LHCN-M2 (cell line): ENCODE measurements at regions not wholly inside any gene's neighbourhood (a gene's known extent, or its start where the extent isn't known, plus 50 kb on each side); places are given as distances from the start of the nearest gene placed in this dataset.

Source experiments
- DNase-seq: peaks from one replicate; pipeline ENCODE4 v3.0.0-alpha.2; 2012; ENCODE audit warnings: low read depth

DNA sequence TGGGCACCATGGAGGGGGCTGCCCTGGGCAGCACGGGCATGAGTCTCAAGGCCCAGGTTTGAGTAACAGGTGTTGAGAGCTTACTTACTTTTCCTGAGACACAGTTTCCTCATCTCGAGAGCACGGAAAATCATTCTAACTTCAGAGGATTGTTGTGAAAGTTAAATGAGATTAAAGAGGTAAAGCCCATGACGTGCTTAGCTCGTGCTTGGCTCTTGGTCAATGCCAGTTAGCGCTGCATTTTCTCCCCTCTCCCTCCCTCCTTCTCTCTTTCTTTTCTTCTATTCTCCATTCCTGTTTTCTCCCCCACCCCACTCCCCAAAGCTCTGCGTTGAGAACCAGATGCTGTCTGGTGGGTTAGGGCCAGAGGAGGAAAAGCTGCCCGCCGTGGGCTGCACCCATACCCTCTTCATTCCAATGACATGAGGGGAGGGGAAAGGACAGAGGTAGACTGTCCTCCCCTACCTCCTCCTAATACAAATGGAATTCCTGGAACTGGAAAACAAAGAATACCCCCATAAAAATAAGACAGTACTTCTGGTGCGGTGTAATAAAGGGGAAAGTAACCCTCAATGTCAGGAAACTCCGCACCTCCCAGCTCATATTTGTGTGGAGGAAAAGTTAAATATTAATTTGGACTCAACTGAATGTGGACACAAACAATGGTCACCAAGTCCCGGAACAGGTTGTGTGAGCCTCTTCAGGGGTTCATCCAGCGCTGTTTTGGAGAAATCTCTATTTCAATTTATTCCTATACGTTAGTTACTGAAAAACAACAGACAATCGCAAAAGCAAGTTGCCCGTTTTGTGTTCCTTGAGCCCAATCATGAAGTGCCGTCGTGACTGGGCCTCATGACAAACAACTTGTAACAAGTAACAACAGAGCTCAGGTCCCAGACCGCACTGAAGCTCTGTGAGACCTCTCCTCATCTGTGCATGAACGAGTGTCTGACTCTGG lies 54.8 kb upstream of the B3GAT1 start:
- DNase-seq: no peak

DNA sequence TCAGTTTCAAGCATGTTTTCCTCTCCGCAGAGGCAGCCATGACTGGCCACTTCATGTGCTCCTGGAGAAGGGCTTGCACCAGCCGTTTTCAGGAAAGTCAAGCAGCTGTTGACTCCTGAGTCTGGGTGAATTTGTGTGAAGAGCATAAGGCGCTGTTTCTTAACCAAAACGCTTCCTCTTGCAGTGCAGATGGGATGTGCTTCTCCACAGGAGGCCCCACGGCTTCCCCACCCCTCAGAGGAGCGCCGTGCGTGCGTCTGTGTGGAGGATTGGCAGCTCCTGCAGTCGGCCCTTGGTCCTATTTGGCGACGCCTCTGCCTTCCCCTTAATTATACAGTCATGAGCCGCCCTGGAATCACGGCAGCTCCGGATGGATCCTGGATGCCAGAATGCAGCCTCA lies 54.1 kb upstream of the B3GAT1 start:
- DNase-seq: no peak

DNA sequence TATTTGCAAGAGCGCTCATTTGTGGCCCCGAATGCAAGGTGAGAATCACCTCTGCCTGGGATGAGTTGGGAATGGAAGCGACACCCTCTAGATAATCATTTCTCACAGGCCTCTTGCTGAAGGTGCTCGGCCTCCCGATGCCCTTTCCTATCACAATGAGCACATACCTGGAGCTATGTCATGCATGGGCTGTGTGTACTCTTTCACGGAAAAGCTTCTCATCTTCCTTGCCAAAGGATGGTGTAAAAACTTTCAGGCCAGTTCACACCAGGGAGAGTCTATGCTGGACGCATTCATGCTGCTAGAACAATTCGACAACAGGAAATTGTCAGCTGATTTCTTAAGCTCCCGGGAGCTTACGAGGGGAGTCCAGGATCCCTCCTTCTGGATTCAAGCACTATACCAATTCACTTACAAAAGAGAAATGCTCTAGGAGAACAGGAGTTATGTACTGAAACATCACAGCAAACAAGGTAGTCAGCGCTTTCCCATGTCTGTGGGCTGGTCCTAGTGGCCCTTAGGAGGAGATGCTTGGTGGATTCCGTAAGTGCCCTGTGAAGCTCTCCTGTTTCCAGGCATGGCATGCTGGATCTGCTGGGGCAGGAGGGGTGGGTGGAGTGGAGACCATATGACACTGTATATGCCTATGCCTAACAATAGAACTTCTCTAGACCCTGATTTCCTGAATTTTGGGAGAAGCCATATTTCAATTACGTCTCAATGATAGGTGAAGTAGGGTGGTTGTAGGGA lies 53.1 kb upstream of the B3GAT1 start:
- no peak for DNase-seq

DNA sequence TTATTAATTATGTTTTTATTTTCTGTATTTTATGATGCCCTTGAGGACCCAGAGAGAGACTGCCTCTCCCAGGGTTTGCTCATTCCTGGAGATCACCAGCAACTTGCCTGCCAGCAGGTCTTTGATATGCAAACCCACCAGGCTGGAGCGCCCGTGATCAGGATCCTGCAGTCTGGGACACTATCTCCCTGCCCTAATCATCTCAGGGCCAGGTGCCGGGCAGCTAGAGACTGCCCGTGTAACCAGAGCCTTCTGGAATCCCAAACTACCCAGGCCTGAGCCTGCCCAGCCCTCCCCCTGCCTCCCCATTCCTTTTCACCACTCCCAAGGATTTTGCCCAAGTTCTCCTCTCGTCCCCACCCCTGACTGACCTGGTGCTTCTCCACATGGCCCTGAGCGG lies 52.2 kb upstream of the B3GAT1 start:
- DNase-seq: no peak

DNA sequence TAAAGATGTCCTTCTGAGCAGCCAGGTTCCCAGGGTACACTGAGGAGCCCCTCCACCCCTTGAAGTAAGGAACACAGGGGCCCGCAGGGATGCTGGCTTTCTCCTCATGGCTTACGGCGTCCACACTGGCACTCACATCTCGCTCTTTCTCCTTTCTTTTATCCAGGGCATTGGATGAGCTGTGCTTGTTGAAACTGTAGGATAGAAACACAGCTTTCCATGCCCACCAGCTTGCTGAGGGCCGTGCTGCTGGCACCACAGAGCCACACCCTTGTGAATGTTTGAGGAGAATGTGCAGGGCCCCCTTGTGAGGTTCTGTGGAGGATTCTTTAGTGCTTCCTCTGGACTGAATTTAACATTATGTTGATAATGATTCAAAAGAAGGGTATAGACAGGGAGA lies 51.7 kb upstream of the B3GAT1 start:
- no peak for DNase-seq
